ENCODE measurements at regions not wholly inside any gene's neighbourhood (a gene's known extent, or its start where the extent isn't known, plus 50 kb on each side); places are given as distances from the start of the nearest gene placed in this dataset.

DNA sequence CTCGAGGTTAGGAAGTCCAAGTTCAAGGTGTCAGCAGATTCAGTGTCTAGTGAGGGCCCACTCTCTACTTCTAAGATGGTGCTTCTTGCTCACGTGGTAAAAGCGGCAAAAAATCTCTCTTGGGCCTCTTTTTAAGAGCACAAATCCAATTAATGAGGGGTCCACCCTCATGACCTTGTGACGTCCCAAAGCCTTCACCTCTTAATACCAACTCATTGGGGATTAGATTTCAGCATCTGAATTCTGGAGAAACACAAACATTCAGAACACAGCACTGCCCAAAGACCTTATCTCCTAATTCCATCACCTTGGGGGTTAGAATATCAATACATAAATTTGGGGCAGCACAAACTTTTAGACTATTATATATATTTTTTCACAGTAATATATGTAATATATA lies 146.4 kb upstream of the GPC6 start:
- Histone ChIP-seq H3K27me3 (no peaks in the 10 kb centered on the region), H3K27ac (no peak overlapping the region), H3K36me3 (no peaks in the 10 kb centered on the region), H3K4me3 (no peak overlapping the region), H3K9me3 (ENCODE audit: low read depth) (no peaks in the 10 kb centered on the region), H3K4me1 (ENCODE audit: low read depth) (peaks cover 6% of the 10 kb centered on the region)
- DNase-seq (ENCODE audit: low read depth in 1 of 2, low spot score in 1 of 2) = no peak
- TF ChIP-seq, protein P1, sequence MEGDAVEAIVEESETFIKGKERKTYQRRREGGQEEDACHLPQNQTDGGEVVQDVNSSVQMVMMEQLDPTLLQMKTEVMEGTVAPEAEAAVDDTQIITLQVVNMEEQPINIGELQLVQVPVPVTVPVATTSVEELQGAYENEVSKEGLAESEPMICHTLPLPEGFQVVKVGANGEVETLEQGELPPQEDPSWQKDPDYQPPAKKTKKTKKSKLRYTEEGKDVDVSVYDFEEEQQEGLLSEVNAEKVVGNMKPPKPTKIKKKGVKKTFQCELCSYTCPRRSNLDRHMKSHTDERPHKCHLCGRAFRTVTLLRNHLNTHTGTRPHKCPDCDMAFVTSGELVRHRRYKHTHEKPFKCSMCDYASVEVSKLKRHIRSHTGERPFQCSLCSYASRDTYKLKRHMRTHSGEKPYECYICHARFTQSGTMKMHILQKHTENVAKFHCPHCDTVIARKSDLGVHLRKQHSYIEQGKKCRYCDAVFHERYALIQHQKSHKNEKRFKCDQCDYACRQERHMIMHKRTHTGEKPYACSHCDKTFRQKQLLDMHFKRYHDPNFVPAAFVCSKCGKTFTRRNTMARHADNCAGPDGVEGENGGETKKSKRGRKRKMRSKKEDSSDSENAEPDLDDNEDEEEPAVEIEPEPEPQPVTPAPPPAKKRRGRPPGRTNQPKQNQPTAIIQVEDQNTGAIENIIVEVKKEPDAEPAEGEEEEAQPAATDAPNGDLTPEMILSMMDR (IDR thresholded peaks at IDR 0.05; ENCODE audit: low read depth, low read length) = no peak

DNA sequence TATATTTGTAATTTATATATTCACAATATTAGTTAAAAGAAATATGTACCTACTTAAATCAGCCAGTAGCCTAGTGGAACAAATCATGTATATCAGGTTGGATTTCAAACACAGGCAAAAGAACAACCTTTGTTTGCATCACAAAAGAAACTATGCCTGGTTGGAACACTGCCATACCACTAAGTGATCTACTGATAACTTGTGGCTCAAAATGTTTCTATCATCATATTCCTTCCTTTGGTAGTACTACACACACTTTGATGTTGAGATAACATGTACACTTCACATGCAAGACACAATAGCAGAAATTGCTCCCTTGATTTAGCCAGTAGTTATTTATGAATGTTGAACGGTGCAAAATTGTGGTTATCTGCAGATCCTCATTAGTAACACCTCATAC lies 146.0 kb upstream of the GPC6 start:
- TF ChIP-seq, protein P1 (IDR thresholded peaks at IDR 0.05; ENCODE audit: low read depth, low read length) = no peak
- DNase-seq (ENCODE audit: low read depth in 1 of 2, low spot score in 1 of 2) = peak in 1 of 2 donors; percentile 59

DNA sequence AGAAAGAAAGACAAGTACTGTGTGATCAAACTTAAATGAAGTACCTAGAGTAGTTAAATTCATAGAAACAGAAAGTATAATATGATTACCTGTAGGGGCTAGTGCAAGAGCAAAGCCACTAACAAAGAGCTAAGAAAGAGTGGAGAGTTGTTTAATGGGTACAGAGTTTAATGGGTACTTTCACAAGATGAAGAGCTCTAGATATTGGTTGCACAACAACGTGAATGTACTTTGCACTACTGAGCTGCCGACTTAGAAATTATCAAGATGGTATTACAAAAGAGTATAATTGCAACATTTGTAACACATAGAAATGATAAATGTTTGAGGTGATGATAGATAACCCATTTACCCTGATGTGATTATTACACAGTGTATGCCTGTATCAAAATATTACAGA lies 140.3 kb upstream of the GPC6 start:
- TF ChIP-seq, protein P1 (IDR thresholded peaks at IDR 0.05; ENCODE audit: low read depth, low read length) = no peak
- peak in 1 of 2 donors; percentile 53 for DNase-seq (ENCODE audit: low read depth in 1 of 2, low spot score in 1 of 2)
- Histone ChIP-seq H3K9me3 (ENCODE audit: low read depth) (no peaks in the 10 kb centered on the region), H3K27ac (no peak overlapping the region), H3K4me1 (ENCODE audit: low read depth) (no peaks in the 10 kb centered on the region), H3K4me3 (no peak overlapping the region), H3K36me3 (no peaks in the 10 kb centered on the region), H3K27me3 (no peaks in the 10 kb centered on the region)

More for the DNA sequence above, 146.0 kb upstream of the GPC6 start:
- Histone ChIP-seq H3K9me3 (ENCODE audit: low read depth) (no peaks in the 10 kb centered on the region), H3K4me1 (ENCODE audit: low read depth) (peaks cover 6% of the 10 kb centered on the region), H3K4me3 (no peak overlapping the region), H3K27ac (no peak overlapping the region), H3K27me3 (no peaks in the 10 kb centered on the region), H3K36me3 (no peaks in the 10 kb centered on the region)

DNA sequence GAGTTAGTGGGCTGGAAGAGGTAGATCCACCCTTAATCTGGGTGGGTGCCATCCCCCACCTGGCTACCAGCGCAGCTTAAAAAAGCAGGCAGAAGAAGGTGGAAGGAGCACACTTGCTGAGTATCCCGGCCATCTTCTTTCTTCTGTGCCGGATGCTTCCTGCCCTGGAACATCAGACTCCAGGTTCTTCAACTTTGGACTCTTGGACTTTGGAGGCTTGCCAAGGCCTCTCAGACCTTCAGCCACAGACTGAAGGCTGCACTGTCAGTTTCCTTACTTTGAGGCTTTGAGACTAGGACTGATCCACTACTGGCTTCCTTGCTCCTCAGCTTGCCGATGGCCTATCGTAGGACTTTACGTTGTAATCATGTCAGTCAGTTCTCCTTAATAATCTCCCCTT lies 127.6 kb upstream of the GPC6 start:
- DNase-seq (ENCODE audit: low read depth in 1 of 2, low spot score in 1 of 2) = no peak
- Histone ChIP-seq H3K27me3 (no peaks in the 10 kb centered on the region), H3K4me3 (no peak overlapping the region), H3K36me3 (no peaks in the 10 kb centered on the region), H3K27ac (no peak overlapping the region), H3K4me1 (ENCODE audit: low read depth) (no peaks in the 10 kb centered on the region), H3K9me3 (ENCODE audit: low read depth) (no peaks in the 10 kb centered on the region)
- TF ChIP-seq, protein P1 (IDR thresholded peaks at IDR 0.05; ENCODE audit: low read depth, low read length) = no peak

DNA sequence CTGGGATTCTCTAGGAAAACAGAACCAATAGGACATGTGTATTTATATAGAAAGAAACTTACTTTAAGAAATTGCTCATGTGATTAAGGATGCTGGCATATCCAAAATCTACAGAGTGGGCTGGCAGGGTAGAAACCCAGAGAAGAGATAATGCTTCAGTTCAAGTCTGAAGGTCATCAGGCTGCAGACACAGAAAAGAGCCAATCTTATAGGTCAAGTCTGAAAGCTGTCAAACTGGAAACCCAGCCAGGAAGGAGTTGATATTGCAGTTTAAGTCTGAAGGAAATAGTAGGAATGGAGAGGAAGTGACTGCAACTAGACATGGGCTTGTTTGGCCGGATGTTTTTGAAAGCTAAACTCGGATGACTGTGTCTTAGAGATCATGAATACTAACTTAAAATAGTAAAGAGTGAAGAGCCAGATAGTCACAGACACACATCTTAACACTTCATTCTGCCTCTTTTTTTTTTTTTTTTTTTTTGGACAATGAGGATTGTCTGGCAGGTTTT lies 125.3 kb upstream of the GPC6 start:
- no peak for DNase-seq (ENCODE audit: low read depth in 1 of 2, low spot score in 1 of 2)
- Histone ChIP-seq H3K27me3 (no peaks in the 10 kb centered on the region), H3K9me3 (ENCODE audit: low read depth) (no peaks in the 10 kb centered on the region), H3K36me3 (no peaks in the 10 kb centered on the region), H3K4me1 (ENCODE audit: low read depth) (no peaks in the 10 kb centered on the region), H3K27ac (no peak overlapping the region), H3K4me3 (no peak overlapping the region)
- TF ChIP-seq, protein P1 (IDR thresholded peaks at IDR 0.05; ENCODE audit: low read depth, low read length) = no peak

DNA sequence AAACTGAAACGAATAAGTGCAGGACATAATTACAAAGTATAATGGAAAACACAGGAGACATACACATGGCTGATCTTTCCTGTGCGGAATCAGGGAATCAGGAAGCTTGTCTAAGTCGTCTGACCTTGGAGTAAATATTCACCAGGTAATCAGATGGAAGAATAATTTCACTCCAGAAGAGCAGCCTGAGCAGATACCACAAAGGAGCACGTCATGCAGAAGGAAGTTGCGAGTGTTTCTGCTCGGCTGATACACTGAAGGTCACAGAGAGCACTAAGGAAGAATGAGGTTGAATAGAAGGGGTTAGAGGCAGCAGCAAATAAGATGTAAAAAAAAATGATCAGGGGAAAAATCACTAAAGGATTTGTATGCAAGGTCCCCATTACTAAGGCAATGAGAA lies 122.3 kb upstream of the GPC6 start:
- Histone ChIP-seq H3K9me3 (ENCODE audit: low read depth) (no peaks in the 10 kb centered on the region), H3K27ac (no peak overlapping the region), H3K4me1 (ENCODE audit: low read depth) (no peaks in the 10 kb centered on the region), H3K27me3 (no peaks in the 10 kb centered on the region), H3K4me3 (no peak overlapping the region), H3K36me3 (no peaks in the 10 kb centered on the region)
- DNase-seq (ENCODE audit: low read depth in 1 of 2, low spot score in 1 of 2) = no peak
- TF ChIP-seq, protein P1 (IDR thresholded peaks at IDR 0.05; ENCODE audit: low read depth, low read length) = no peak
